Stimulated activated CD4-positive, alpha-beta T cell treated with anti-CD3 and anti-CD28 coated beads, Interleukin-2, amount 100 ng/mL, for 24 hours (primary cell): ENCODE measurements at regions not wholly inside any gene's neighbourhood (a gene's known extent, or its start where the extent isn't known, plus 50 kb on each side); places are given as distances from the start of the nearest gene placed in this dataset.

Experiments
- DNase-seq, 2 donors: peaks; one replicate each; pipeline ENCODE4 v3.0.0-alpha.2; 2020

- no peak for DNase-seq
These were observed 50.4 kb upstream of the GRIP2 start for GRCh38 chr3:14590569-14590968.

DNA sequence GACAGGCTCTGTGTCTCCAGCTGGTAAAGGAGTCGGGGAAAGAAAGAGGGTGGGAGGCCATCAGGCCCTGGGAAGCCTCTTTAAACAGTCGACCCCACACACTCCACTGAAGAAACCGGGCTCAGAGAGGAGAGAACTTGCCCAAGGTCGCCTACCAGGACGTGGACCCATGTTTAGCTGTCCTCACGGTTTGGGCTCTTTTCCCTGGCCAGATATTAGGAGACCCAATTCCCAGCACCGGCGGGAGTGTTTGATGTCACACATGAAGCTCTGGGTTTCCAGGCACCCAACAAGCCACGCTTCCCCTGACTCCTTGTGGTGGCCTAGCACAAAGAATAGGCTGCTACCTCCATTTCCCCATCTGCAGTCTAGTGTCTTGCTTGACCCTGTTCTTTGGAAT is 52.2 kb upstream of the GRIP2 start:
- no peak for DNase-seq

- no peak for DNase-seq
These were observed 52.7 kb upstream of the GRIP2 start for GRCh38 chr3:14592836-14593235.

DNA sequence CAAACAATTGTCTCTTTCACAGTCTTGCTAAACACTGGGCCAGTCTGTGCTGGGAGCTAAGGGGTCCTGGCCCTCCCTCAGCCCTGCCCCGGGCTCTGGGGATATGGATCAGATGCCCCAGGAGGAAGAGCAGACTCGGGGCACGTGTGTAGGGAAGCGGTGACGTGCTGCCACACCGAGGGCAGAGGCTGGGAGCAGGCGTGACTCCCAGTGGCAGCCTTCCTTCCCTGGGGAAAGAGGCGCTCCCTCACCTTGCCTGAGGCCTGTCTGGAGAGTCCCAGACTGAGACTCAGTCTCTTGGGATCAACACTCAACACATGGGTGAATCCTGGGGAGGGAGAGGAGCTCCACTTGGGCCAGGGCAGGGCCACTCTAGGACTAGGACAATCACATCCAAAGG is 54.1 kb upstream of the GRIP2 start:
- DNase-seq: no peak

GRCh38 chr3:14595561-14595960 is 55.4 kb upstream of the GRIP2 start:
- DNase-seq: no peak

DNA sequence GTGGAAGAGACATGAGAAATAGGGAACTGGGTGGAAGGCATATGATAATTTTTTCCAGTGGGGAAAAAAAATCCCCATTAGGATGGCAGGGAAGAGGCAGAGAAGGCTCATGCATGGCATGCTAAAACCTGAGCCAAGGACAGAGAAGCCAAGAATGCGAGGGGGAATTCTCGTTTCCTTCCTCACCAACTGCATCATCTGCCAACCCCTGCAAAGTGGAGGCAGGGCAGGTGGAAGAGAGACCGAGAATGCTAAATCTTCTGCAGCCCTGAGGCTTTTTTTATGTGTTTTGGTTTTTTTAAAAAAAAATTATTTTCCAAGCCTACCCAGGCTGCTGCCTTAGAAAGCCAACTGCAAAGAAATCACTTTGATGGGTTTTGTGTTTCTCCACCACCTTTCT is 54.3 kb upstream of the CCDC174 start:
- DNase-seq: no peak

DNA sequence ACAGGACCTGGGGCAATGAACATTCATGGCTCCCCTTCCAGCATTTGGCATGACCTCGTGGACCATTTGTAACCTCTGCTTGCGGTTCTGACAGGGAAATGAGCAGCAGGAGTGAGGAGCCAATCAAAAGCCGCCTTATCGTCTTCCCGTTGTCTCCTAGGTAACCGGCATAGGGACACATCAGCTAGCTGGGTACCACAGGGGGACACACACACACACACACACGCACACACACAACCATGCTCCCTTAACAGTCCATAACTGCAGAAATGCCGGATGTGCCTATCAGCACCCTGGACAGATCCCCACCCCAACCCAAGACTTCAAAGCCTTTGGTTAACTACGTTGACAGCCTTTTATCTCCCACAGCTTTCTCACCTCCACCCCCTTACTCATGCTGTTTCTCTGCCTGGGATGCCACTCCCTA is 53.4 kb upstream of the CCDC174 start:
- DNase-seq: peak; percentile 56 to 61

GRCh38 chr3:14599488-14599887 is 52.1 kb upstream of the CCDC174 start:
- no peak for DNase-seq

DNA sequence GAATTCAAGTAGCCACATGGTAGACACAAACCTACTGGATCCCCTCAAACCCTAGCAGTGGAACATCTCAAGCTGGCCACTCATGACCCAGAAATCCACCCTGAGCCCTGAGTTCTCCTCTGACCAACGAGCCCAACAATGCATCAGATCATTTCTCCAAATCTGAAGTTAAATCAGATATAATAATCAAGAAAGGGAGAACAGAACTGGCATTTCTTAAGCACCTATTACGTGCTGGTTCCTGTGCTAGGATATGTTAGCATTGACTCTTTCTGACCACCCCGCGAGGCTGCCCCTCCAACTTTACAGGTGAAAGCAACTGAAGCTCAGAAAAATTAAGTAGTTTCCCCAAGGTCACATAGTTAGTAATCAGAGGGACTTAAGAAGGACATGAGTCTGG is 51.5 kb upstream of the CCDC174 start:
- no peak for DNase-seq

DNA sequence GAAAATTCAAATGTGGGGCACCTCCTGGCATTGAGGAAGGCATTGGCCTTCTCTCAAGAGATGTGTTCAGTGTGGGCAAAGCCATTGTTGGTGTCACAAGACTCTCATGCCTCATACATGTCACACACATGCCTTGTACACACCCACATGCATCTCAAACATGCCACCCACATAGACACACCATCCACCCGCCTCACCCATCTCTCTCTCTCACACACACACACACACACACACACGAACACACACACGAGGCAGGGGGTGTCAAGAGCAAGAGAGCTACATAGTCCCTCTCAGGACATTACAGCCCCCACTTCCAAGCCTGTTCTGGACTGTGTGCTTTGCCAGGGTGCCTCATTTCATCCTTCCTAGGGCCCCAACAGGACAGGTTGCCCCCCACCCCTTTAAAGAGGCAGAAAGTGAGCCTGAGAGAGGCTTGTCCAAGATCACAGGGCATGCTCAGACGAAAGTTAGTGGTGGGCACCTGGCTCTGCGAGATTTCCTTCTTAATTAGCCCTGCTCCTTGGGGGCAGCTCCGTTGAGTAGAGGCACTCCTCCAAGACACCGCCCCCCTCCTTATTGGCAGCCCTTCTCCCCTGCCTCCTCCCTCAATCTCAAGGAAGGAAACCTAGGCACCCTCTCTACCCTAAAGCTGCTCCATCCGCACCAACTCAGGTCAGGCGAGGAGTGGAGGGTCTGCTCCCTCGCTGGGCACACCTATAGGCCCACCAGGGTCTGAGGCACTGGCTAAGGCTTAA is 50.5 kb upstream of the CCDC174 start:
- no peak for DNase-seq

GRCh38 chr3:14601692-14602005 is 49.9 kb upstream of the CCDC174 start:
- no peak for DNase-seq
